SU-DHL-6 (cell line): ENCODE measurements at regions not wholly inside any gene's neighbourhood (a gene's known extent, or its start where the extent isn't known, plus 50 kb on each side); places are given as distances from the start of the nearest gene placed in this dataset.

ENCODE experiments used
- H2AFZ ChIP-seq: fragments of 200-600 bp; sonication (generic); 2 replicates; pipeline ENCODE4 v1.6.1; 2014; ENCODE audit warnings: low read depth, mild to moderate bottlenecking, moderate library complexity, mixed read lengths, antibody characterized with exemption, low read length; ENCODE audit not compliant: severe bottlenecking
- H3F3A ChIP-seq: fragments of 200-600 bp; shearing (Covaris generic); 2 replicates; pipeline ENCODE4 v1.6.0; 2016; ENCODE audit warnings: antibody characterized with exemption, mild to moderate bottlenecking; ENCODE audit not compliant: insufficient read depth
- H3K27ac ChIP-seq: fragments of 200-600 bp; sonication (generic); 2 replicates; pipeline ENCODE4 v1.5.1; 2016; ENCODE audit warnings: low read depth, mild to moderate bottlenecking, low read length, moderate library complexity, mixed read lengths
- H3K27me3 ChIP-seq: fragments of 200-600 bp; sonication (generic), shearing (Covaris generic); 2 replicates; pipeline ENCODE4 v1.6.0; 2014; ENCODE audit warnings: mild to moderate bottlenecking, low read length
- H3K36me3 ChIP-seq: fragments of 200-600 bp; sonication (generic); 2 replicates; pipeline ENCODE4 v1.6.1; 2014; ENCODE audit warnings: mild to moderate bottlenecking, low read length, mixed read lengths
- H3K4me2 ChIP-seq: fragments of 300-600, 200-600 bp; shearing (Covaris generic), sonication (generic); 2 replicates; pipeline ENCODE4 v1.6.0; 2014; ENCODE audit warnings: low read length, low read depth, mild to moderate bottlenecking; ENCODE audit not compliant: poor library complexity, severe bottlenecking
- H3K4me3 ChIP-seq: fragments of 200-600 bp; sonication (generic); 2 replicates; pipeline ENCODE4 v1.5.1; 2014; ENCODE audit warnings: antibody characterized with exemption, low read length, mild to moderate bottlenecking, mixed read lengths; ENCODE audit not compliant: insufficient read depth, poor library complexity, severe bottlenecking
- H3K79me2 ChIP-seq: fragments of 200-600 bp; sonication (generic); 2 replicates; pipeline ENCODE4 v1.6.1; 2014; ENCODE audit warnings: mild to moderate bottlenecking, low read length, moderate library complexity; ENCODE audit not compliant: insufficient read depth
- H3K9ac ChIP-seq: fragments of 200-600 bp; sonication (generic); 2 replicates; pipeline ENCODE4 v1.7.0; 2014; ENCODE audit warnings: mild to moderate bottlenecking, low read length
- H3K9me2 ChIP-seq: fragments of 200-600 bp; sonication (generic); replicated peaks from 2 replicates; pipeline ENCODE4 v1.6.1; 2014; ENCODE audit warnings: low read length; ENCODE audit not compliant: insufficient read depth
- H3K9me3 ChIP-seq: fragments of 200-600 bp; sonication (generic); 2 replicates; pipeline ENCODE4 v1.6.1; 2014; ENCODE audit warnings: low read length, mixed read lengths; ENCODE audit not compliant: insufficient read depth
- H4K20me1 ChIP-seq: fragments of 200-600 bp; sonication (generic); 2 replicates; pipeline ENCODE4 v1.6.1; 2014; ENCODE audit warnings: low read depth, mild to moderate bottlenecking, antibody characterized with exemption, low read length, moderate library complexity, mixed read lengths
- EZH2phosphoT487 ChIP-seq: fragments of 200-600 bp; sonication (generic), shearing (Covaris generic); conservative IDR thresholded peaks from 2 replicates; pipeline ENCODE4 v1.6.1; 2018; ENCODE audit warnings: mild to moderate bottlenecking, antibody characterized with exemption, low read length, moderate library complexity, mixed read lengths
- TF ChIP-seq, protein P1 (sequence below): fragments of 200-600 bp; sonication (generic); IDR thresholded peaks from one replicate; pipeline ENCODE4 v1.5.1; 2017; ENCODE audit warnings: antibody characterized with exemption, mild to moderate bottlenecking, low read length, moderate library complexity; ENCODE audit not compliant: insufficient read depth, poor library complexity, severe bottlenecking

DNA sequence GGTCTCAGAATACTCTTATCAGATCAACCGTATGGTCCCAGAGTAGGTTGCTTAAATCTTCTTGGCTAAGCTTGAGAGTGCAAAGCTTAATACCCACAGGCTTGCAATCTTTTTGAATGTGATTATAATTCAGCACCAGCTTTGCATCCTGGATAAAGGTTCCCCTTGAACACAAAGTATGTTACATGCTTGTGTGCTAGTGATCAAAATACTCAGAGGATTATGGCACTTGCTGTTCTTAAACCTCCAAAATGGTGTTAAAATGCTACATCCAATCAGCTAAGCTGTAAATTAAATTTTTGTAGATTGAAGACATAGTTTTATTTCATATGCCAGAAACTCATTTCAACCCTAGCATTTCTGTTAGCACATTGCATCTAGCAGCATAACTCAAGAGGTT lies 812.2 kb upstream of the TENM3 start:
- no peaks in the 10 kb centered on the region for H3K36me3 ChIP-seq
- H3K9ac ChIP-seq = no peak overlapping the region
- H3K4me2 ChIP-seq = no peak overlapping the region
- no peaks in the 10 kb centered on the region for H3K79me2 ChIP-seq
- no peak for TF ChIP-seq EZH2phosphoT487
- TF ChIP-seq, protein P1, sequence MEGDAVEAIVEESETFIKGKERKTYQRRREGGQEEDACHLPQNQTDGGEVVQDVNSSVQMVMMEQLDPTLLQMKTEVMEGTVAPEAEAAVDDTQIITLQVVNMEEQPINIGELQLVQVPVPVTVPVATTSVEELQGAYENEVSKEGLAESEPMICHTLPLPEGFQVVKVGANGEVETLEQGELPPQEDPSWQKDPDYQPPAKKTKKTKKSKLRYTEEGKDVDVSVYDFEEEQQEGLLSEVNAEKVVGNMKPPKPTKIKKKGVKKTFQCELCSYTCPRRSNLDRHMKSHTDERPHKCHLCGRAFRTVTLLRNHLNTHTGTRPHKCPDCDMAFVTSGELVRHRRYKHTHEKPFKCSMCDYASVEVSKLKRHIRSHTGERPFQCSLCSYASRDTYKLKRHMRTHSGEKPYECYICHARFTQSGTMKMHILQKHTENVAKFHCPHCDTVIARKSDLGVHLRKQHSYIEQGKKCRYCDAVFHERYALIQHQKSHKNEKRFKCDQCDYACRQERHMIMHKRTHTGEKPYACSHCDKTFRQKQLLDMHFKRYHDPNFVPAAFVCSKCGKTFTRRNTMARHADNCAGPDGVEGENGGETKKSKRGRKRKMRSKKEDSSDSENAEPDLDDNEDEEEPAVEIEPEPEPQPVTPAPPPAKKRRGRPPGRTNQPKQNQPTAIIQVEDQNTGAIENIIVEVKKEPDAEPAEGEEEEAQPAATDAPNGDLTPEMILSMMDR = no peak
- H3K27ac ChIP-seq = no peak overlapping the region
- no peak overlapping the region for H3K4me3 ChIP-seq
- no peaks in the 10 kb centered on the region for H3K27me3 ChIP-seq
- H3F3A ChIP-seq = no peaks in the 10 kb centered on the region
- no peaks in the 10 kb centered on the region for H4K20me1 ChIP-seq
- no peaks in the 10 kb centered on the region for H3K9me2 ChIP-seq
- H2AFZ ChIP-seq = no peak overlapping the region
- no peaks in the 10 kb centered on the region for H3K9me3 ChIP-seq

DNA sequence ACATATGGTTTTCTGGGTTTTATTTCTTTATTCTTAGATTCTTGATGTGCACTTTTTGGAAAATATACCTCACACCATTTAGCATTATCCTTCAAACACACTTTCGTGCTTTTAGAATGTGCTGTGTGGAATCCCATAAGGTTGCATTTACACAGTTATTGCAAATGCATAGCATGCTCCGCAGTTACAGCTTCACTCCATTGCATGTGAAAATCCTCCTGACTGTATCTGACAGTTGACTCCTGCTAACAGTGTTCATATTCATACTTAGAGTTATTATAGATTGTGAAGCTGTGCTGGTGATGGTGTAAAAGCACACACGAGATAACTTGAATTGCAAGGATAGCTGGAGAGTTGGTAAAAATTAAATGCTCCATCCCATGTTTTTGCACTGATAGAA lies 811.5 kb upstream of the TENM3 start:
- Histone ChIP-seq H2AFZ (no peak overlapping the region), H3K79me2 (no peaks in the 10 kb centered on the region), H3K4me2 (no peak overlapping the region), H3K27me3 (no peaks in the 10 kb centered on the region), H3K36me3 (no peaks in the 10 kb centered on the region), H3K4me3 (no peak overlapping the region), H3F3A (no peaks in the 10 kb centered on the region), H3K9me3 (no peaks in the 10 kb centered on the region), H3K27ac (no peak overlapping the region), H3K9ac (no peak overlapping the region), H3K9me2 (no peaks in the 10 kb centered on the region), H4K20me1 (no peaks in the 10 kb centered on the region)
- TF ChIP-seq EZH2phosphoT487 = no peak
- TF ChIP-seq, protein P1 = no peak

DNA sequence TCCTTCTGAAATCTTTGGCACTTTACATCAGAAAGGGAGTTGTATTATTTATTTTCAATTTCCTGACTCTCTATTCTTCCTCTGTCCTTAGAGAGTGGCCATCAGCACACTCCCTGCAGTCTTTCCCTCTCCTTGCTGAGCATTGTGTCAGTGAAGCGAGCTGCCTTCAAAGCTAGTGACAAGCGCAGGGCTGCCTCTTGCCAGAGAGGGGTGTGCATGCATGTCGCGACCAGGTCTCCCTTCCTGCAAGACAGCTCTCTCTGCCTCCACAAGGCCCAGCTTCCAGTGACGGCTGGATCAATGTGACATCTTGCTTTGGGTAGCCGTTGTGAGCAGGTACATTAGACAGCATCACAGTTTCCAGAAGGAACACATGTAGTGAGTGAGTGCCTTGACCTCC lies 810.9 kb upstream of the TENM3 start:
- H3K9ac ChIP-seq = no peak overlapping the region
- TF ChIP-seq EZH2phosphoT487 = no peak
- TF ChIP-seq, protein P1 = no peak
- no peaks in the 10 kb centered on the region for H3K36me3 ChIP-seq
- no peaks in the 10 kb centered on the region for H3F3A ChIP-seq
- H4K20me1 ChIP-seq = no peaks in the 10 kb centered on the region
- no peaks in the 10 kb centered on the region for H3K9me2 ChIP-seq
- H2AFZ ChIP-seq = no peak overlapping the region
- no peaks in the 10 kb centered on the region for H3K79me2 ChIP-seq
- no peaks in the 10 kb centered on the region for H3K27me3 ChIP-seq
- no peak overlapping the region for H3K27ac ChIP-seq
- H3K4me2 ChIP-seq = no peak overlapping the region
- no peaks in the 10 kb centered on the region for H3K9me3 ChIP-seq
- no peak overlapping the region for H3K4me3 ChIP-seq

- H3K36me3 ChIP-seq = no peaks in the 10 kb centered on the region
- TF ChIP-seq, protein P1 = no peak
- no peak for TF ChIP-seq EZH2phosphoT487
Observed at GRCh38 chr4:181437895-181438294, 805.3 kb upstream of the TENM3 start.

More at GRCh38 chr4:181437895-181438294, 805.3 kb upstream of the TENM3 start:
- no peak overlapping the region for H3K4me3 ChIP-seq
- H3K9me3 ChIP-seq = no peaks in the 10 kb centered on the region
- no peaks in the 10 kb centered on the region for H3K9me2 ChIP-seq
- no peak overlapping the region for H3K4me2 ChIP-seq
- H3F3A ChIP-seq = no peaks in the 10 kb centered on the region
- H3K9ac ChIP-seq = no peak overlapping the region
- no peak overlapping the region for H3K27ac ChIP-seq
- H3K27me3 ChIP-seq = no peaks in the 10 kb centered on the region
- no peak overlapping the region for H2AFZ ChIP-seq
- no peaks in the 10 kb centered on the region for H4K20me1 ChIP-seq
- H3K79me2 ChIP-seq = no peaks in the 10 kb centered on the region
